Endothelial cell of hepatic sinusoid (primary cell): ENCODE measurements at regions not wholly inside any gene's neighbourhood (a gene's known extent, or its start where the extent isn't known, plus 50 kb on each side); places are given as distances from the start of the nearest gene placed in this dataset.
"Not testable (repeated sequence)": the region's sequence is repeated elsewhere in the genome, so short reads cannot be mapped to it uniquely, and the experiment has no call there.

Source experiments
- in situ Hi-C: cut with HindIII; loops from 2 replicates; pipeline ENCODE4 v1.10.0; 2017; ENCODE audit warnings: low sequenced_read_pairs

DNA sequence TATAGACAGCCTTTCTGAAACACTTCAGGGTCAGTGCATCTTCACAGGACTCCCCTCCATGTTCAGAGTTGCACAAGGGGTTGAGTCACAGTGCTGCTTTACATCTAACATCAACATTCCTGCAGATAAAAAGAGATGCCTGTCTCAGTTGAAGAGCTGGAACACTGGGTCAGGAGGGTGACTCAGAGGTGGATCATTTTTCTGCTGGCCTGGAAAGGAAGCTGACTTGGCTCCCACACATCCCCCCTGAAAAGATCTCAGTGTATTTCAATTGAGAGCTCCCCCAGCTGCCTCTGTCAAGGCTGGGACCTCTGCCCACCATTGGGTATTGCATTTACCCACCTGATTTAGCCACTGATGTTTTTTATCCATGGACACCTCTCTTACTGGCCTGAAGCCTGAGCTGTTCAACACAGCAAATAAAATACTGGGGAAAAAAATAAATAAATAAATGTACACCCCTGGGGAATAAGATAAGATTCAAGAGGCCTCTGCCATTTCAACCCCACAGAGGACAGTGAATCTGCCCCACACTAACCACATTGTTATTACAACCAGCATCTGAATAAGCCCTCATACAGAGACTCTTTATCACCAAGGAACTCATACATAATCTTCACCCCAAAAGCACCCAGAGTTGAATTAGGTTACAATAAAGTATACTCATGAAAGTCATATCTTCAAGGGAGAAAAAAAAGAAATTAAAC is 716.4 kb downstream of the SEMA5A start:
- in situ Hi-C loops = no loop called here

DNA sequence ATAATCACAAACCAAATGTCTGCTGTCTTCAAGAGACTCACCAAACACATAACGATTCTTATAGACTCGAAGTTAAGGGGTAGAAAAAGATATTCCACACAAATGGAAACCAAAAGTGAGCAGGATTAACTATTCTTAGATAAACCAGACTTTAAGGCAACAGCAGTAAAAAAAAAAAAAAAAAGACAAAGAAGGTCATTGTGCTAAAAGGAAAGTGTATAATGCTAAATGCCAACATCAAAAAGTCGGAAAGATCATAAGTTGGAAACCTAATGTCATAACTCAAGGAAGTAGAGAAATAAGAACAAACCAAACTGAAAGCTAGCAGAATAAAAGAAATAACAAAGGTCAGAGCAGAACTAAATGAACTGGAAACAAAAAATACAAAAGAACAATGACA is 714.6 kb downstream of the SEMA5A start:
- in situ Hi-C loops = no loop called here

DNA sequence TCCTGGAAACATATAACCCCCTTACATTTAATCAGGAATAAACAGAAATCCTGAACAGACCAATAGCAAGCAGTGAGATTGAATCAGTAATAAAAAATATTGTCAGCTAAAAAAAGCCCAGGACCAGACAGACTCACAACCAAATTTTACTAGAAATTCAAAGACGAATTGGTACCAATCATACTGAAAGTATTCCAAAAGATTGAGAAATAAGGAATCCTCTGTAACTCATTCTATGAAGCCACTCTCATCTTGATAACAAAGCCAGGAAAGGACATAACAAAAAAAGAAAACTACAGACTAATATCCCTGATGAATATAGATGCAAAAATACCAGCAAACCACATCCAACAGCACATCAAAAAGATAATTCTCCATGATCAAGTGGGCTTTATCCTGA is 714.0 kb downstream of the SEMA5A start:
- in situ Hi-C loops = no loop called here

GRCh38 chr5:8839361-8840055 is 706.4 kb downstream of the SEMA5A start:
- in situ Hi-C loops = no loop called here

- in situ Hi-C loops = no loop called here
Observed at GRCh38 chr5:8840237-8840636, 705.6 kb downstream of the SEMA5A start.

DNA sequence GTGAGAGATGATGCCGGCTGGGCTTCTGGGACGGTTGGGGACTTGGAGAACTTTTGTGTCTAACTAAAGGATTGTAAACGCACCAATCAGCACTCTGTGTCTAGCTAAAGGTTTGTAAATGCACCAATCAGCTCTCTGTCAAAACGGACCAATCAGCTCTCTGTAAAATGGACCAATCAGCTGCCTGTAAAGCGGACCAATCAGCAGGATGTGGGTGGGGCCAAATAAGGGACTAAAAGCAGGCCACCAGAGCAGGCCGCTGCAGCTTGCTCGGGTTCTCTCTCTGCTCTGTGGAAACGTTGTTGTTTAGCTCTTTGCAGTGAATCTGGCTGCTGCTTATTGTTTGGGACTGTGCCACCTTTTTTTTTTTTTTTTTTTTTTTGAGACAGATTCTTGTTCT is 705.1 kb downstream of the SEMA5A start:
- in situ Hi-C loops = not testable (repeated sequence)

DNA sequence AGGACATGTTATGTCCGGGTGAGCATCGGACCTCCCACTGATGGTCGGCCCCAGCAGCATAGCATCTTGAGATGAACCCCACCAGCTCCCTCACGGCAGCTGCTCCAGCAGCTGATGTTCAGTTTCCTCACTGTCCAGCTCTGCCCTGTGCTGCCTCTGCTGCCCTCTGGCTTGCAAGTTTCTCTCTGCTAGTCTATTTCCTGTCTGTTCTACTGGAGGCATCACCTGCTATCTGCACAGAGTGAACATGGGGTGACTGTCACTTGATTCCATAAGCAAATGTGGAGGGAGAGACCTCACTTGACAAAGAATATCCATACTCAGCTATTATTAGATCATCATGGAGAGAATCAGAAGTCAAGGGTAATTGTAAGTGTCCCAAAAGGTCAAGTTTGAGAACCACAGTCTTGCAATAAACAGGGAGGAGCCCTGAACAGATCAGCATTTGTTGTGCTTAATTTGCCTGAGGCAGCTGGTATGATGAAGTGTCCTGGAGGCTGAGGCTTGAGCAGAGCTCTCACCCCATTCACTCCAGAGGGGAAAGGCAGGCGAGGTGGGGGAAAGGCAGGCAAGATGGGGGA is 702.8 kb downstream of the SEMA5A start:
- in situ Hi-C loops = no loop called here

DNA sequence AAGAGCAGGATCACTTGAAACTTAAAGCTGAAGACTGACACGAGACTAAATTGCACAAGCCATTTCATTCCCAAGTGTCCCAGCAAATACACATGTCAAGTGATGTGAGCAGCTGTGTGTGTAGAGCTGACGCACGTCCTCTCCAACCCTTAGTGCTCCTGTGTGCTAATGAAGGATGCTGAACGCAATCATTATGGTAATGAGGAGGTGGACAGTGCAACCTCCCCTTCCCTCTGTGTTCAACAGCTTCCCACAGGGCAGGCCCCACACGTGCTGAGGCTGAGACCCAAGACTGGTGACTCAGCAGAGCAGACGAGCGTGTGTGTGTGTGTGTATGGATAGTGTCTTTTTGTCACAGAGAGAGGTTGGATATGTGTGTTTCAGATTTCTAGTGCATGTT is 702.1 kb downstream of the SEMA5A start:
- in situ Hi-C loops = no loop called here

GRCh38 chr5:8844206-8844605 is 701.7 kb downstream of the SEMA5A start:
- in situ Hi-C loops = no loop called here

- in situ Hi-C loops = loop anchor here (5.0 kb wide), 1 partner anchor 97 kb away; no protein-coding TSS in a partner anchor
Observed at GRCh38 chr5:8844847-8845246, 701.0 kb downstream of the SEMA5A start.

DNA sequence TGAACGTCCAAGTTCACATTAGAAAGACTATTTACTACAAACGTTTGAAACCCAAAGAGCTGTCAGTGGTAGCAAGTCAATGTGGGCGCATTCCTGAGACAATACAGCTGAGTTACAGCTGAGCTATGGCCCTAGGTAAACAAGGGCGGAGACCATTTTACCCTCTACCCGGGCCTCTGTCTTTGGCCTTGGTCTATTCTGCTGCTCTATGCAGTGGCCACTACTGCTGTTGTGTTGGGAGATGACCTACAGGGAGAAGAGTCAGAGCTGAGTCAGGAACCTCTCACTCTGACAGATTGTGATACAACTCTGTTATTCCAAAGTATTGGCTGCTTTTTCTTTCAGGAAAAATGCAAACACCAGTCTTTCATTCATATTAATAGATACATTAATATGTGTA is 700.6 kb downstream of the SEMA5A start:
- in situ Hi-C loops = loop anchor here (5.0 kb wide), 1 partner anchor 97 kb away; no protein-coding TSS in a partner anchor

- in situ Hi-C loops = loop anchor here (5.0 kb wide), 1 partner anchor 94 kb away; no protein-coding TSS in a partner anchor
Observed at GRCh38 chr5:8848366-8848765, 697.5 kb downstream of the SEMA5A start.

- in situ Hi-C loops = loop anchor here (5.0 kb wide), 1 partner anchor 93 kb away; no protein-coding TSS in a partner anchor
Observed at GRCh38 chr5:8848997-8849594, 696.8 kb downstream of the SEMA5A start.

- in situ Hi-C loops = no loop called here
Observed at GRCh38 chr5:8851101-8851500, 694.8 kb downstream of the SEMA5A start.

- in situ Hi-C loops = no loop called here
Observed at GRCh38 chr5:8857051-8857450, 688.8 kb downstream of the SEMA5A start.

DNA sequence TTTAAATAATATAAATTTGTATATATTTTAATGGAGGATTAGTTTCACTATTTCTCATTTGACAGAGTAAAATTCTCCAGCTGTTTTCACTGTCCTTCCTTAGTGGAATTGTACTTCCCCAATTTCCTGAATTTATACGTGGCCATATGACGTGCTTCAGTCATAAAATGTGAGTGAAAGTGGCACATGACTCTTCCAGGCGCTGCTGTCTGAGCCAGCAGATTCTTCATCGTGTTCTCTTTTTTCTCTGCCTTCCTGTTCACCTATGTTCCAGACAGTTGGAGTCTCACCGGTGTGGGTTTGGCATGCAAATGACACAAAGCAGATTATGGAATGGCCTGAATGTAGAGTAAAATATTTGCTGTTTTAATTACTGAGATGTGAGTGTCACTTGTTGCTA is 684.1 kb downstream of the SEMA5A start:
- in situ Hi-C loops = no loop called here

- in situ Hi-C loops = no loop called here
Observed at GRCh38 chr5:8864053-8864452, 681.8 kb downstream of the SEMA5A start.

- in situ Hi-C loops = loop anchor here (5.0 kb wide), 2 partner anchors 72 to 78 kb away; no protein-coding TSS in a partner anchor
Observed at GRCh38 chr5:8865266-8865665, 680.6 kb downstream of the SEMA5A start.

DNA sequence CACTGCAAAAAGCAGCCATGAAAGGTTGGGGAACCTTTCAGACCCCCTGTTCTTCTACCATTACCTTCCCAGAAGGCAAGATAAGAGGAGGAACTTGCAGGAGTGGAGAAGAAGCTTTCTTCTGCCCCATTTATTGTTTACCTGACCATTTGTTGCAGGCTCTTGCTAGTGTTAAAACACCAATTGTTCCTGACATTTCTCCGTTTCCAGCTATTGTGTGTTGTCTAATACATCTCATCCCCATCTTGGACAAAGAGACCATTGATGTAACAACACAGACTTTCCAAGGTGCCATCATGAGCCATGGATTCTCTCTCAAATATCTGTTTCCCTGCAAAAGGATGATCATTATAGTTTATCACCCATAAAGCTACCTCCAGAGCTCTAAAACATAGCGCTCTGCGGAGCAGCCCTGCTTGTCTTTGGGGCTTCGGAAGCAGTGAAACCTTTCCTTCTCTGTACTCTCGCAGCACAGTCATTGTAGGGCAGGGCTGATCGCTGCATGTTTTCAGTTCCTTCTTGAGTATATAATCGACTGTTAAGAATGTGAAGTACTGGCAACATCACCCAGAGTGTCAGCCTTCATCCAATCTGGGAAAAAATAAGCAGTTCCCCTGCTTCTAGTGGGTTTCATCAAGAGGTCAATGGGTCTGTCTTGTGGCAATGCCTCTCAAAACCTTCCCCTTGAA is 680.0 kb downstream of the SEMA5A start:
- in situ Hi-C loops = loop anchor here (5.0 kb wide), 2 partner anchors 71 to 79 kb away; no protein-coding TSS in a partner anchor

DNA sequence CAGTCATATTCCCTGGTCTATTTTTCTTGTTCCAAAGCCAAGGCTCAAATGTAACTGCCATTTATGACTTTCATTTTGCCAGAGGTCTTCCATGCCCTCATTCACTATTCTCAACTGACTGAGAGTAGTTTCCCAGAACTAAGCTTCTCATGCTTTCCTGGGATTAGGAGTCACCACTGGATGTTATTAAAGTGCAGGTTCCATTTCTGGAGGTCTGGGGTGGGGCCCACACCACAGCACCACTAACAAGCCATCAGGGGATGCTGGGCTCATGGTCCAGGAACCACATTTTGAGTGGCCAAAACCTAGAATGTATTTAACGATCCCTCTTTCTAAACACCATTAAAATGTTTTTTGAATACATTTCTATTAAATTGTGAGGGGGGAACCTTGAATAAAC is 677.6 kb downstream of the SEMA5A start:
- in situ Hi-C loops = loop anchor here (5.0 kb wide), 2 partner anchors 69 to 81 kb away; no protein-coding TSS in a partner anchor

DNA sequence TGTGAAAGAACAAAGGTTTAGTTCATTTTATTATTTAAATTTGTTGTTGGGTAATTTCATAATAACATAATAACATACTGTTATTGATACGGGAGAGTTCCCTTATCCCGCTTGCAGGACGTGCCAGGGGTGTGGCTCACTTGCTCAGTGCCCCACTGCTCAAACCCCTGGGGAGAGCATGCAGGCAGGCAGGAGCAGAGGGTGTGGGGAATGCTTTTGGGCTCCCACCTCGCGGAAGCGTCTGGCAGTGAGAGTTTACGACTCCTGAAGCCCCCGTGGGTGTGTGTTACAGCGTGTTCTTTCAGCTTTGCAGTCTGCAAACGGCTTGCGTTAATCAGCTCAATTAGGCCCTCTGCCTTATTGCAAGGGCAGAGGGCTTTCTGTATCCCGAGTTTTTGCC is 675.9 kb downstream of the SEMA5A start:
- in situ Hi-C loops = loop anchor here (5.0 kb wide), 2 partner anchors 67 to 83 kb away; no protein-coding TSS in a partner anchor
